ENCODE measurements at regions not wholly inside any gene's neighbourhood (a gene's known extent, or its start where the extent isn't known, plus 50 kb on each side); places are given as distances from the start of the nearest gene placed in this dataset.

- TF ChIP-seq POLR2A (IDR thresholded peaks at IDR 0.05): no peak
- TF ChIP-seq CTCF (IDR thresholded peaks at IDR 0.05): no peak
Measured at GRCh38 chr3:63092515-63092914, 185.6 kb upstream of the SYNPR start.
